WERI-Rb-1 (cell line): ENCODE measurements at regions not wholly inside any gene's neighbourhood (a gene's known extent, or its start where the extent isn't known, plus 50 kb on each side); places are given as distances from the start of the nearest gene placed in this dataset.

Experiments used
- DNase-seq: peaks from one replicate; pipeline ENCODE4 v3.0.0-alpha.2; 2020
- H3K27ac ChIP-seq: fragments of 250-450 bp; sonication (Bioruptor Pico); 2 replicates; pipeline ENCODE4 v1.5.1; 2020; ENCODE audit warnings: mild to moderate bottlenecking, moderate library complexity
- H3K27me3 ChIP-seq: fragments of 250-450 bp; sonication (Bioruptor Pico); 2 replicates; pipeline ENCODE4 v1.5.1; 2021; ENCODE audit warnings: mild to moderate bottlenecking, low read depth, moderate library complexity; ENCODE audit not compliant: insufficient read depth, severe bottlenecking
- H3K36me3 ChIP-seq: fragments of 250-450 bp; sonication (Bioruptor Pico); 2 replicates; pipeline ENCODE4 v1.5.1; 2020; ENCODE audit warnings: mild to moderate bottlenecking, moderate library complexity
- H3K4me3 ChIP-seq: 2 replicates; pipeline ENCODE4 v1.5.1; 2011; ENCODE audit warnings: low read depth, mild to moderate bottlenecking, control low read depth, low read length
- H3K9me3 ChIP-seq: fragments of 250-450 bp; sonication (Bioruptor Pico); 2 replicates; pipeline ENCODE4 v1.5.1; 2021; ENCODE audit warnings: mild to moderate bottlenecking, moderate library complexity; ENCODE audit not compliant: severe bottlenecking
- TF ChIP-seq, protein P1 (sequence below): IDR thresholded peaks from 2 replicates; pipeline ENCODE4 v1.5.1; 2011; ENCODE audit warnings: low read depth, mild to moderate bottlenecking, control low read depth, inconsistent platforms, low read length

- H3K27me3 ChIP-seq = no peaks in the 10 kb centered on the region
- no peak for DNase-seq
- H3K4me3 ChIP-seq = no peak overlapping the region
- no peaks in the 10 kb centered on the region for H3K36me3 ChIP-seq
- H3K9me3 ChIP-seq = no peaks in the 10 kb centered on the region
- TF ChIP-seq, protein P1, sequence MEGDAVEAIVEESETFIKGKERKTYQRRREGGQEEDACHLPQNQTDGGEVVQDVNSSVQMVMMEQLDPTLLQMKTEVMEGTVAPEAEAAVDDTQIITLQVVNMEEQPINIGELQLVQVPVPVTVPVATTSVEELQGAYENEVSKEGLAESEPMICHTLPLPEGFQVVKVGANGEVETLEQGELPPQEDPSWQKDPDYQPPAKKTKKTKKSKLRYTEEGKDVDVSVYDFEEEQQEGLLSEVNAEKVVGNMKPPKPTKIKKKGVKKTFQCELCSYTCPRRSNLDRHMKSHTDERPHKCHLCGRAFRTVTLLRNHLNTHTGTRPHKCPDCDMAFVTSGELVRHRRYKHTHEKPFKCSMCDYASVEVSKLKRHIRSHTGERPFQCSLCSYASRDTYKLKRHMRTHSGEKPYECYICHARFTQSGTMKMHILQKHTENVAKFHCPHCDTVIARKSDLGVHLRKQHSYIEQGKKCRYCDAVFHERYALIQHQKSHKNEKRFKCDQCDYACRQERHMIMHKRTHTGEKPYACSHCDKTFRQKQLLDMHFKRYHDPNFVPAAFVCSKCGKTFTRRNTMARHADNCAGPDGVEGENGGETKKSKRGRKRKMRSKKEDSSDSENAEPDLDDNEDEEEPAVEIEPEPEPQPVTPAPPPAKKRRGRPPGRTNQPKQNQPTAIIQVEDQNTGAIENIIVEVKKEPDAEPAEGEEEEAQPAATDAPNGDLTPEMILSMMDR = no peak
- H3K27ac ChIP-seq = no peak overlapping the region
Measured at GRCh38 chr1:214918745-214919144, 163.8 kb upstream of the KCNK2 start.

GRCh38 chr1:214920337-214920736, 162.2 kb upstream of the KCNK2 start:
- no peak for DNase-seq
- Histone ChIP-seq H3K4me3 (no peak overlapping the region), H3K27ac (no peak overlapping the region), H3K9me3 (no peaks in the 10 kb centered on the region), H3K36me3 (no peaks in the 10 kb centered on the region), H3K27me3 (no peaks in the 10 kb centered on the region)
- TF ChIP-seq, protein P1 = no peak

DNA sequence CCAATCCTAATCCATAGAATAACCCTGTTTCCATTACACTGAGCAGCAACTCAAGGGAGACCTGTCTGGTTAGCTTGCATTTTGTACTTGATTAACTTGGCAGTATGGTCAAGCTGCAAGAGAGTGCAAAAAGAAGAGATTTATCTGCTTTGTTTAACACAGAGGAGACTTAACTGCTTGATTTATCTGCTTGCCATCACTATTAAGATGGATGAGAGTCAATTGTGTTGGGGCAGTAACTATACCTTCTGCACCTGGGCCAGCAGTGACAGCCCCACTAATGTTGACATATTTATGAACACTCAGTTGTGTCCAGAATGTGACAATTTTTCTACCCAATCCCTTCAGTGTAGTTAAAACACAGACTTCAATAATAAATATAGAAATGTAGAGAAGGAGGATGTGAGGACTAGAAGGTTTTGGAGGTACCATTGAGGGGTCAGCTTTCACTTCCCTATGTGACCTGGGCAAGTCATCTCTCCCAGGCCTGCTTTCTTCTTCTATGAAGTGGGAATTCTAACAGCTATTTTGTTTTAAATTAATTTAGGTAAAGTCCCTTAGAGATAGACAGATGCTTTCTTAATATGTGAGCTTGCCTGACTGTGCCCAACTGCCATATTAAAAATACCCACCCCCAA, 159.1 kb upstream of the KCNK2 start:
- H3K9me3 ChIP-seq = no peaks in the 10 kb centered on the region
- H3K27me3 ChIP-seq = no peaks in the 10 kb centered on the region
- TF ChIP-seq, protein P1 = no peak
- H3K36me3 ChIP-seq = no peaks in the 10 kb centered on the region
- no peak overlapping the region for H3K27ac ChIP-seq
- no peak overlapping the region for H3K4me3 ChIP-seq
- DNase-seq = no peak

- Histone ChIP-seq H3K27me3 (no peaks in the 10 kb centered on the region), H3K36me3 (no peaks in the 10 kb centered on the region), H3K4me3 (no peak overlapping the region), H3K27ac (no peak overlapping the region), H3K9me3 (no peaks in the 10 kb centered on the region)
- TF ChIP-seq, protein P1 = no peak
- no peak for DNase-seq
Measured at GRCh38 chr1:214927796-214928195, 154.7 kb upstream of the KCNK2 start.

- Histone ChIP-seq H3K27ac (no peak overlapping the region), H3K36me3 (no peaks in the 10 kb centered on the region), H3K27me3 (no peaks in the 10 kb centered on the region), H3K4me3 (no peak overlapping the region), H3K9me3 (no peaks in the 10 kb centered on the region)
- TF ChIP-seq, protein P1 = no peak
- DNase-seq = no peak
Measured at GRCh38 chr1:214928574-214928973, 154.0 kb upstream of the KCNK2 start.

- no peak for DNase-seq
- no peaks in the 10 kb centered on the region for H3K27me3 ChIP-seq
- H3K36me3 ChIP-seq = no peaks in the 10 kb centered on the region
- no peak overlapping the region for H3K27ac ChIP-seq
- H3K4me3 ChIP-seq = no peak overlapping the region
- H3K9me3 ChIP-seq = no peaks in the 10 kb centered on the region
- TF ChIP-seq, protein P1 = no peak
Measured at GRCh38 chr1:214933375-214933774, 149.2 kb upstream of the KCNK2 start.
